Right lobe of liver (tissue), 4 donors: ENCODE measurements at regions not wholly inside any gene's neighbourhood (a gene's known extent, or its start where the extent isn't known, plus 50 kb on each side); places are given as distances from the start of the nearest gene placed in this dataset.

Experiments
- CTCF ChIP-seq, 4 donors: fragments of 200-600 bp in 3 of 4; fragments of 450-650 bp in 1 of 4; IDR thresholded peaks; one replicate each; pipeline versions ENCODE4 v1.5.1 to v1.8.0; 2016 to 2022; ENCODE audit warnings: antibody characterized with exemption in 4 of 4, mild to moderate bottlenecking in 2 of 4
- POLR2A ChIP-seq: fragments of 450-650 bp; IDR thresholded peaks from one replicate; pipeline ENCODE4 v1.6.1; 2017; ENCODE audit warnings: antibody characterized with exemption, mild to moderate bottlenecking
- donor health status: DM: no; HTN: no; CAD: no.
- donor health status: DM: no; HTN: no; CAD: no.
- donor health status: DM: no; HTN: yes; CAD: no.

- TF ChIP-seq CTCF (IDR thresholded peaks at IDR 0.05) (no peak), POLR2A (no peak)
Observed at GRCh38 chr12:13428538-13429265, 232.2 kb downstream of the EMP1 start.
